EH (cell line): ENCODE measurements at regions not wholly inside any gene's neighbourhood (a gene's known extent, or its start where the extent isn't known, plus 50 kb on each side); places are given as distances from the start of the nearest gene placed in this dataset.
A peak's percentile ranks its signal among the peaks of the same experiment; 100 is the strongest.

ENCODE experiments used
- DNase-seq: peaks from one replicate; pipeline ENCODE4 v3.0.0-alpha.2; 2015; ENCODE audit warnings: low read depth

GRCh38 chr13:47121092-47121763 is 224.4 kb upstream of the HTR2A start:
- no peak for DNase-seq

GRCh38 chr13:47120282-47120681 is 223.4 kb upstream of the HTR2A start:
- no peak for DNase-seq

DNA sequence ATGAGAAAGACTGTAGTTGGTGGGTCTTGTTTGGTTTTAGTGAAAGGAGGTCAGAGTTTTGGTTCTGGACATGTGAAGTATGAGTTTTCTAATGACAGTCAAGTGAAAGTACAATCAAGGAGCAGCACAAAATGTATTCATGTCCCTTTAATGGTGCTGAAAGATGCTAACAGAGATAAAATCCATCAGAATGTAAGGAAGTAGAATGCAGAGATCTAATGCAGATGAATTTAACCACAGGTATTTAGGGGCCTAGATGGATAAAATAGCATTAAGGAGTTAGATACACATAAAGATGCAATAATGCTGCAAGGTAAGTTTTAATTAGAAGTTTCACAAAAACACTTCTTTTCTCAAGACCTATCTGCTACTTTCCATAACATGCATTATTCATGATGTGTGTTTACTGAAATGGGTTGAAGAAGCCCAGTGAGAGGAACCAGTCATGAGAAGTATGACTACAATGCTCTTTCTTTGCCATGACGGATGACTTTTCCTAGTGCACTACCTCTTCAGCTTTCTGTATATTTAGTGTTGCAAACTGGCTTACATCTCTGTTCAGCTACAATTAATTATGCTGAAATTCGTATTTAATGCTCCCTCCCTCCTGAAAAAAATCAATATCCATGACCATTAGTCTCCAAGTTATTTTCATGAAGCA is 222.9 kb upstream of the HTR2A start:
- DNase-seq = peak; percentile 62

DNA sequence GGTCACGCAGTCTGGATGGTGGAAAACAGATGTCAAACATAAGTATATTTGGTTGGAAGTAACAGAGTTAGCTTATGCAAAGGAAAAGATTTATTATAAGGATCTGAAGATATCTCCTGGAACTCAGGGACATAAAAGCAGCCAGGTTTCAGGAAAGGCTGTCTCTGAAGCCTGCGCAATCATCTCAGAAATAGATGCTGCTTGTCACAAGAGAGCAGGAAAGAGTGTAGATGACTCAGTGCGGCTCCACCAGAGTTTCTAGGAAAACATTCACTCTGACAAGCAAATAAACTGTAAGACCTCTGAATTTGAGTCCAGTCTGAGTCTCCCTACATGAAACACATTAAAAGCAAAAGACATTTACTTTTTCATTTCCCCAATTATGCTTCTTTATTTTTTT is 220.4 kb upstream of the HTR2A start:
- DNase-seq = peak; percentile 83

DNA sequence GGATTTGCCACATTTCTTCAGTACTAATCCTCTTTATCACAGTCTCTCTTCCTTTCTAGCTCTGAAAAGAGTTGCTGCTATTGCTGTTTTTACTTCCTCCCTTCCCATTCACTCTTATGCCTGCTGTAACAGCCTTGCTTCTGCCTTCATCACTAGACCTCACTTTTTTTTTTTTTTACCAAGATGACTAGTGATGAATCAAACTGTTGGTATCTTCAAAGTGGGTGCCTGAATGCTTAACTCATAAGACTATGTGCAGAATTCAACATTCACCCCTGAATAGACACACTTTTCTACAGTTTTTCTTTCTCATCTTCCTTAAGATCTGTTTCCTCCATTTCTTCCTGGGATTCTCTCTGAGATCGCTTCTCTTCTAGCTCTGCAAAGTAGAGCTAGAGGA is 217.2 kb upstream of the HTR2A start:
- peak; percentile 90 for DNase-seq

- peak; percentile 12 for DNase-seq
These were observed 216.0 kb upstream of the HTR2A start for GRCh38 chr13:47112903-47113299.

DNA sequence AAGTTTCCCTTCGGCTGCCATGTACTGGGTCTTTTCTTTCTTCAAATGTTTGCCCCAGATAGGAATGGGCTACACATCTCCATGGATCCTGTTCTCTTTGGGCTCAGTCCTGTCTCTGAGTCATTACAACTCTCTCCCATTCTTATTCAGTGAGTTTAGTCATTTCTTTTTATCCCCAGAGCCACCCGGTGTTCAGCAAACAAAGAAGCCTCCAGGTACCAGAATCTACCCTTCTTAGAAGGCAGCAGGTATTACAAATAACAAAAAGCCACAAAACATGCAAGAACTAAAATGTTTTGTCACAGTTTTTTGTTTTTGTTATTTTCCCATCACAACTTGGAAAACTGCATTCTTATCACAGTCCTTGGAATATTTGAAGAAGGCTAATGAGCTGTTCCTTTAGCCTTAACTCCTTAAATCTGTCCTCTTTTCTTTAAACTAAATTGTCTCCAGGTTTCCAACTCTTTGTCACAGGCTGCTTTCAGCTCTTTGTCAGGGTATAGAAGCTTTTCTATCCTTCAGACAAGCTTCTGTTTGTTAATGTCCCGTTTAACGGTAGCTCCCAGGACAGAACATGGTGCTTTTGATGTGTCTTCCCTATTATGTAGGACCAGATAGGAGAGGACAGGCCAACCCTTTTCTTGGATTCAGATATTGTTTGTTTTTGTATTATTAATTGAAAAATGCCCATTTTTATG is 215.5 kb upstream of the HTR2A start:
- DNase-seq = peak; percentile 34

GRCh38 chr13:47111499-47111898 is 214.6 kb upstream of the HTR2A start:
- DNase-seq = no peak

DNA sequence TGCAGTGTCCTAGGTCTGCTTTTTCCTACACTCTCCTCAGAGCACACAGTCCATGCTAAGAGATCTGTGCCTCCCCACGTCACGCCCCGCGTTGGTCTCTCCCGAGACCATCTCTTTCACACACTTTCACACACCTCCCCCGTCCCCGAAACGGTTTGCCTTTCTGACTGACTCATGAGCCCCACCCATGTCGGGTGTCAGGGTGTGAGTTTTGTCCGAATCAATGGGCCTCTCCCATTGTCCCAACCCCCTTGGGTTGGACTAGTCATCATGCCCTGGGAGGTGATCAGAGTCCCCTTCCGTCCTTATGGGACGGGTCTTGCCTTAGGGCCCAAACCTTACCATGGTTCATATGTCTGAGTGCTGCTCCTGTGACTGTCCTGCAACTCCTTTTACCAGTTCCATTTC is 214.0 kb upstream of the HTR2A start:
- no peak for DNase-seq

DNA sequence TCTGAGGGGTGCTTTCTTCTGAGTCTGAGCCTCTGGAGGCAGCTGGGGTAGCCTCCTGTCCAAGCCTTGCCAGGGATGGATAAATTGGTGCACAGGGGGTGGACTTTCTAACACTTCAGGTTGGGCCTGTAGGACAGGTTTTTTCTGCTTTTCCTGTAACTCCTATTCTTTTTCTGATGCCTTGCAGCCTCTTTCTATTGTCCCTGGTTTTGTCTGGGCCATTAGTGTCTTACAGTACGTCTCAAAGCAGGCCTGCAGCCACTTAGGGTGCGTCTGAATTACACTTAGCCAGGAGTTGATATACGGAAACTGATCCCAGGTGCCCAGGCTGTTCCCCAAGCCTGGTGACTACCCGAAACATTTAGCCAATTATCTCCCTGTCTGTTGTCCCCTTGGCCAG is 213.3 kb upstream of the HTR2A start:
- DNase-seq = no peak

DNA sequence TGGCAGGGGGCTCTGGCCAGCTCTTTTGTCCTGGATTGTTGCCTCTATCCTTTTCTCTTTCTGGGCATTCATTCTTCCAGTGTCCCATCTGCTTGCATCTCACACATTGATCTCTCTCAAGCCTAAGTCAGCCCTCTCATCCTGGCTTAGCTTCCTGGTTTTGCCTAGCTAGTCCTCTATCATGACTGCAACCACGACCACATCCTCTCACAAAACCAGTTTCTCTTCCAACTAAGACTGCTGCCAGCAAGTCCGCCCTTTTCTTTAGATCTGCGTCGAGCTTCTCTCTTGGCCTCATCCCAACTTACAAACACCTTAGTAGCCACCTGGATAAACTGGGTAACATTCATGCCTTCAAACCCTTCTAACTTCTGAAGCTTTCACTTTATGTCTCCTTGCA is 212.2 kb upstream of the HTR2A start:
- peak; percentile 24 for DNase-seq

GRCh38 chr13:47100214-47100853 is 203.5 kb upstream of the HTR2A start:
- DNase-seq = no peak

GRCh38 chr13:47094734-47095434 is 198.0 kb upstream of the HTR2A start:
- DNase-seq = no peak

- DNase-seq = no peak
These were observed 195.3 kb upstream of the HTR2A start for GRCh38 chr13:47092202-47092601.

- DNase-seq = peak; percentile 93
These were observed 191.0 kb upstream of the HTR2A start for GRCh38 chr13:47087841-47088240.

- no peak for DNase-seq
These were observed 190.4 kb upstream of the HTR2A start for GRCh38 chr13:47087241-47087640.

GRCh38 chr13:47085346-47085745 is 188.5 kb upstream of the HTR2A start:
- DNase-seq = peak; percentile 68

- no peak for DNase-seq
These were observed 185.0 kb upstream of the HTR2A start for GRCh38 chr13:47081850-47082249.

DNA sequence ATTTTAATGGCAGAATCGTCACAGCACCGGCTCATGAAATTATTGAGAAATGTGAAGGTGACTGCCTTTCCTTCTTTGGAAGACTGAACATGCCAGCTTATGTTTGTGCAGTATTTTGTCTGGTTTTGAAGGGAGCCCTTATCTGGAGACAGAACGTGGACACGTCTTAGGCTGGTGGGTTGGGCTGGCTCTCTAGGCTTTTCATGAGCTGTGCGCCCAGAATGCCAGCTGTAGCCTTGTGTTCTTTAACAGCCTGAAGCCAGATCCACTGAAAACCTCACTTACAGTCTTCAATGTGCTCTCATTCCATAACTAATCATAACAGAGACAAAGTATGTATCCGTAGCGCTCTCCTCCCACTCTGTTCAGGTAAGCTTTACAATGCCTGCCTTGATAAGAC is 184.4 kb upstream of the HTR2A start:
- DNase-seq = no peak

GRCh38 chr13:47080621-47081020 is 183.8 kb upstream of the HTR2A start:
- no peak for DNase-seq

DNA sequence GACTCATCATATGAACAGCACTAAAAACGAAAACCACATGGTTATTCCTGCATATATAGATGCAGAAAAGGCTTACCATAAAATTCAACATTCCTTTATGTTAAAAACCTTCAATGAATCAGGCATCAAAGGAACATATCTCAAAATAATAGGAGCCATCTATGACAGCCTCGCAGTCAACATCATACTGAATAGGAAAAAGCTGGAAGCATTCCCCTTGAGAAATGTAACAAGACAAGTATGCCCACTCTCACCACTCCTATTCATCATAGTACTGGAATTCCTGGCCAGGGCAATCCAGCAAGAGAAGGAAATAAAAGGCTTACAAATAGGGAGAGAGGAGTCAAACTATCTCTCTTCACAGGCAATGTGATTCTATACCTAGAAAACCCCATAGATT is 179.6 kb upstream of the HTR2A start:
- peak; percentile 47 for DNase-seq

DNA sequence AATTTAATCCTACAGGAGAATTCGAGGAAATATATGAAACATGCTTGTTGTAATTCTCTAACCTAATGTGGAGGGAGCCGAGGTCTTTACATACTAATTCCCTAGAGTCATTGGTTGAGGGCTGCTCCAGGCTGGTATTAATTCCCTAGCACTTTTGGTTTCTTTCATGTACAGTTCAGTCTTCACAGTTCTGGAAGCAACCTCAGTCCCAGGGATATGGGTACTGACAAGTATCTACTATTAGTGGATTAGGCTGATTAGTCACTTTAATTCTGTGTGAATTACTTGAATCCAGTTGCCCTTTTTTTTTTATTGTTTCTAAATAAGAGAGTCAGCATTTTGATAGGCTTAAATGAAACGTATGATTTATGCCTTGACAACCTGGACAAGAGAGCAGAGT is 172.3 kb upstream of the HTR2A start:
- DNase-seq = no peak
